ENCODE measurements at regions not wholly inside any gene's neighbourhood (a gene's known extent, or its start where the extent isn't known, plus 50 kb on each side); places are given as distances from the start of the nearest gene placed in this dataset.
"Not testable (repeated sequence)": the region's sequence is repeated elsewhere in the genome, so short reads cannot be mapped to it uniquely, and the experiment has no call there.

GRCh38 chr2:83823229-83823628 lies 635.9 kb downstream of the SUCLG1 start:
- no peaks in the 10 kb centered on the region for H3K9me3 ChIP-seq
- H3K27ac ChIP-seq: no peak overlapping the region
- H3K4me1 ChIP-seq: no peaks in the 10 kb centered on the region
- no peak for TF ChIP-seq POLR2A (IDR thresholded peaks at IDR 0.05)
- no peak for TF ChIP-seq CTCF (IDR thresholded peaks at IDR 0.05)
- H3K27me3 ChIP-seq: no peaks in the 10 kb centered on the region
- no peaks in the 10 kb centered on the region for H3K36me3 ChIP-seq
- no peak for DNase-seq
- no peak overlapping the region for H3K4me3 ChIP-seq

- H3K27me3 ChIP-seq: no peaks in the 10 kb centered on the region
- no peak for TF ChIP-seq POLR2A (IDR thresholded peaks at IDR 0.05)
- TF ChIP-seq CTCF (IDR thresholded peaks at IDR 0.05): peak in 3 of 6 experiments; percentile 22 to 26 (median 25)
- H3K27ac ChIP-seq: no peak overlapping the region
- H3K36me3 ChIP-seq: no peaks in the 10 kb centered on the region
- no peaks in the 10 kb centered on the region for H3K9me3 ChIP-seq
- no peaks in the 10 kb centered on the region for H3K4me1 ChIP-seq
- DNase-seq: no peak
- no peak overlapping the region for H3K4me3 ChIP-seq
Observed at GRCh38 chr2:83817511-83817910, 641.6 kb downstream of the SUCLG1 start.

- no peaks in the 10 kb centered on the region for H3K9me3 ChIP-seq
- H3K4me1 ChIP-seq: no peaks in the 10 kb centered on the region
- no peak for TF ChIP-seq POLR2A (IDR thresholded peaks at IDR 0.05)
- no peak for TF ChIP-seq CTCF (IDR thresholded peaks at IDR 0.05)
- no peak overlapping the region for H3K4me3 ChIP-seq
- H3K36me3 ChIP-seq: no peaks in the 10 kb centered on the region
- no peak overlapping the region for H3K27ac ChIP-seq
- no peak for DNase-seq
- H3K27me3 ChIP-seq: no peaks in the 10 kb centered on the region
Observed at GRCh38 chr2:83808878-83809277, 650.2 kb downstream of the SUCLG1 start.

GRCh38 chr2:83802604-83803003 lies 656.5 kb downstream of the SUCLG1 start:
- Histone ChIP-seq H3K27ac (no peak overlapping the region), H3K4me3 (no peak overlapping the region), H3K36me3 (no peaks in the 10 kb centered on the region), H3K4me1 (no peaks in the 10 kb centered on the region), H3K27me3 (no peaks in the 10 kb centered on the region), H3K9me3 (no peaks in the 10 kb centered on the region)
- no peak for TF ChIP-seq CTCF (IDR thresholded peaks at IDR 0.05)
- no peak for TF ChIP-seq POLR2A (IDR thresholded peaks at IDR 0.05)
- DNase-seq: no peak

- H3K4me3 ChIP-seq: no peak overlapping the region
- no peaks in the 10 kb centered on the region for H3K36me3 ChIP-seq
- DNase-seq: no peak
- no peak overlapping the region for H3K27ac ChIP-seq
- H3K9me3 ChIP-seq: no peaks in the 10 kb centered on the region
- H3K4me1 ChIP-seq: no peaks in the 10 kb centered on the region
- no peaks in the 10 kb centered on the region for H3K27me3 ChIP-seq
- no peak for TF ChIP-seq POLR2A (IDR thresholded peaks at IDR 0.05)
- TF ChIP-seq CTCF (IDR thresholded peaks at IDR 0.05): no peak
Observed at GRCh38 chr2:83795777-83796176, 663.3 kb downstream of the SUCLG1 start.

- H3K4me3 ChIP-seq, DNase-seq, H3K27ac ChIP-seq, H3K4me1 ChIP-seq, H3K9me3 ChIP-seq, H3K27me3 ChIP-seq, H3K36me3 ChIP-seq: not testable (repeated sequence)
Observed at GRCh38 chr2:83790467-83790866, 668.6 kb downstream of the SUCLG1 start.

- H3K9me3 ChIP-seq, H3K27me3 ChIP-seq, H3K36me3 ChIP-seq, H3K27ac ChIP-seq, DNase-seq, H3K4me3 ChIP-seq, H3K4me1 ChIP-seq: not testable (repeated sequence)
Observed at GRCh38 chr2:83789674-83790073, 669.4 kb downstream of the SUCLG1 start.

- not testable (repeated sequence) for DNase-seq, H3K27ac ChIP-seq, H3K36me3 ChIP-seq, H3K9me3 ChIP-seq, H3K27me3 ChIP-seq, H3K4me3 ChIP-seq, H3K4me1 ChIP-seq
Observed at GRCh38 chr2:83788938-83789566, 670.0 kb downstream of the SUCLG1 start.
